ENCODE measurements at regions not wholly inside any gene's neighbourhood (a gene's known extent, or its start where the extent isn't known, plus 50 kb on each side); places are given as distances from the start of the nearest gene placed in this dataset.

- TF ChIP-seq CTCF (IDR thresholded peaks at IDR 0.05; ENCODE audit: insufficient read depth, low read length, poor library complexity, severe bottlenecking), result no peak
- no peak for TF ChIP-seq EZH2phosphoT487 (conservative IDR thresholded peaks at IDR 0.05; ENCODE audit: low read length)
These were observed 63.1 kb upstream of the PTPRT start for GRCh38 chr20:43252761-43253160.
